Caco-2 (cell line): ENCODE measurements at regions not wholly inside any gene's neighbourhood (a gene's known extent, or its start where the extent isn't known, plus 50 kb on each side); places are given as distances from the start of the nearest gene placed in this dataset.

Source experiments
- BruUV-seq: library from RNA; stranded (reverse); fragments of 400-500 nt; replicated peaks from 2 replicates; lab custom pipeline; 2021; lab: Mats Ljungman, UMichigan
- CTCF ChIA-PET: fragments of 300-600 bp; sonication (Branson Sonifier 250); formaldehyde crosslinking; loops from one replicate; lab custom pipeline; 2022; ENCODE audit warnings: antibody characterized with exemption; lab: Charles Lee
- POLR2A ChIA-PET: fragments of 300-600 bp; sonication (Branson Sonifier 250); formaldehyde crosslinking; loops from one replicate; lab custom pipeline; 2022; ENCODE audit warnings: antibody characterized with exemption; lab: Charles Lee
- DNase-seq, 2 experiments: peaks; one replicate each; pipeline versions ENCODE4 v3.0.0 to v3.0.0-alpha.2; 2020 to 2022
- H3K27me3 ChIP-seq: replicated peaks from 2 replicates; pipeline ENCODE4 v1.6.0; 2011; ENCODE audit warnings: low read length; ENCODE audit not compliant: control insufficient read depth, insufficient read depth
- H3K36me3 ChIP-seq: 2 replicates; pipeline ENCODE4 v1.5.1; 2011; ENCODE audit warnings: low read length; ENCODE audit not compliant: control insufficient read depth, insufficient read depth
- H3K4me1 ChIP-seq: fragments of 250-450 bp; sonication (Bioruptor Pico); 2 replicates; pipeline ENCODE4 v1.5.1; 2020; ENCODE audit warnings: mild to moderate bottlenecking
- H3K4me3 ChIP-seq: 2 replicates; pipeline ENCODE4 v1.5.1; 2011; ENCODE audit warnings: low read depth, mild to moderate bottlenecking, control low read depth, low read length
- H3K9me3 ChIP-seq: fragments of 250-450 bp; sonication (Bioruptor Pico); 2 replicates; pipeline ENCODE4 v1.5.1; 2020; ENCODE audit warnings: mild to moderate bottlenecking, moderate library complexity
- H3K27ac Mint-ChIP-seq: one replicate; pipeline ENCODE4 v1.8.0; 2022; ENCODE audit warnings: mixed read lengths; ENCODE audit not compliant: unreplicated experiment
- H3K27me3 Mint-ChIP-seq: one replicate; pipeline ENCODE4 v1.8.0; 2022; ENCODE audit warnings: mixed read lengths; ENCODE audit not compliant: insufficient read depth, unreplicated experiment
- H3K36me3 Mint-ChIP-seq: one replicate; pipeline ENCODE4 v1.8.0; 2022; ENCODE audit warnings: mild to moderate bottlenecking, mixed read lengths; ENCODE audit not compliant: insufficient read depth, unreplicated experiment
- H3K4me1 Mint-ChIP-seq: one replicate; pipeline ENCODE4 v1.8.0; 2022; ENCODE audit warnings: low read depth, mixed read lengths; ENCODE audit not compliant: unreplicated experiment
- H3K4me3 Mint-ChIP-seq: one replicate; pipeline ENCODE4 v1.8.0; 2022; ENCODE audit warnings: mild to moderate bottlenecking, moderate library complexity, mixed read lengths; ENCODE audit not compliant: unreplicated experiment
- H3K9me3 Mint-ChIP-seq: one replicate; pipeline ENCODE4 v1.8.0; 2022; ENCODE audit warnings: mixed read lengths; ENCODE audit not compliant: unreplicated experiment
- CTCF ChIP-seq, 2 experiments: fragments of 200-600 bp in 1 of 2; IDR thresholded peaks; 1 replicate in 1 of 2; 2 replicates in 1 of 2; pipeline versions ENCODE4 v1.5.1 to v1.8.0; 2011 to 2022; ENCODE audit warnings: antibody characterized with exemption in 1 of 2, control low read depth in 1 of 2, inconsistent platforms in 1 of 2, low read depth in 1 of 2, low read length in 1 of 2, mild to moderate bottlenecking in 1 of 2, moderate library complexity in 1 of 2; ENCODE audit not compliant: insufficient read depth in 1 of 2, severe bottlenecking in 1 of 2, unreplicated experiment in 1 of 2
- intact Hi-C: fragments of 100-400 bp; cut with micrococcal nuclease; formaldehyde crosslinking; loops from one replicate; pipeline ENCODE4 v1.10.0; 2022; ENCODE audit not compliant: unreplicated experiment

DNA sequence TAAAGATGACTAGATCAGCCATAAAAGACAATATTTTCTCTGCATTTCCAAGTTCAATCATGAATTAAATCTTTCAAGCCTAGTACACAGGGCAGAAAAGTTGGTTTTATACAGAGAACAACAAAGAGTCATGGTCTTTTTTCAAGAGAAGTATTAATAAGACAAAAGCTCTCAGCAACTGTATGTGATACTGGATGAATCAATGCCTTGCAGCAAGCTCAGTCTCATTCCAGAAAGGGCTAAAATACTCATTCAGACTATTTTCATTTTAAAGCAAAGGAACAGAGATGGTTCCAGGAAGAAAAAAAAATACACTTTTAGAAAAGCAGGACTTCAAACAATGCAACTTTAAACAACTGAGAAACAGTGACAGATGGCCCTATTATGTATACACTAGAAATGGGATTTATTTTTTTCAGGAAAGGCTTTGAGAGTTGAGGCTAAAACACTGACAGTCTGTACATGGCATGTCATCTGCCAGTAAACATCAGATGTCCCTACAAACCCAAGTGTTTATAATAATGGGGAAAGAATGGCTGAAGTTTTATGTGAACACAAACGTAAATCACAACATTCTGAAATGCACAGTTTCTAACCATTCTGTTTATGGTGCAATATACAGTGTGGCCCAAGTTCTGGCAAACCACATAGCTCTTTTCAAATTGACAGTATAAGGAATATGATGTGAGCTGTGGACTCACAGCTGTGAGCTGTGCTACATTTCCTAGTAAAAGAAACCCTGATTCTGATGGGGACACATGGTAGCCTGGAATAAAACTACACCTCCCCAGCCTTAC is 114.3 kb upstream of the DST start:
- Histone ChIP-seq H3K36me3 (no peaks in the 10 kb centered on the region), H3K9me3 (no peaks in the 10 kb centered on the region), H3K27me3 (no peaks in the 10 kb centered on the region), H3K4me3 (no peak overlapping the region), H3K4me1 (peaks cover 38% of the 10 kb centered on the region)
- POLR2A ChIA-PET, result no interaction called here
- CTCF ChIA-PET, result interaction anchor here (0.6 to 2.0 kb wide), 6 partner anchors 44 to 119 kb away, joined by 3 to 7 read pairs (median 4); no protein-coding TSS in a partner anchor
- intact Hi-C loops, result loop anchor here (1.0 kb wide), 2 partner anchors 48 to 120 kb away; no protein-coding TSS in a partner anchor
- no TSS peak for BruUV-seq
- TF ChIP-seq CTCF (IDR thresholded peaks at IDR 0.05; ENCODE audit: insufficient read depth in 1 of 2, low read depth in 1 of 2, low read length in 1 of 2, severe bottlenecking in 1 of 2, unreplicated experiment in 1 of 2), result no peak
- Mint-ChIP-seq H3K36me3 (no peaks in the 10 kb centered on the region), H3K9me3 (no peaks in the 10 kb centered on the region), H3K4me3 (no peak overlapping the region), H3K27ac (no peak overlapping the region), H3K4me1 (peaks cover 26% of the 10 kb centered on the region), H3K27me3 (no peaks in the 10 kb centered on the region)
- no peak for DNase-seq

DNA sequence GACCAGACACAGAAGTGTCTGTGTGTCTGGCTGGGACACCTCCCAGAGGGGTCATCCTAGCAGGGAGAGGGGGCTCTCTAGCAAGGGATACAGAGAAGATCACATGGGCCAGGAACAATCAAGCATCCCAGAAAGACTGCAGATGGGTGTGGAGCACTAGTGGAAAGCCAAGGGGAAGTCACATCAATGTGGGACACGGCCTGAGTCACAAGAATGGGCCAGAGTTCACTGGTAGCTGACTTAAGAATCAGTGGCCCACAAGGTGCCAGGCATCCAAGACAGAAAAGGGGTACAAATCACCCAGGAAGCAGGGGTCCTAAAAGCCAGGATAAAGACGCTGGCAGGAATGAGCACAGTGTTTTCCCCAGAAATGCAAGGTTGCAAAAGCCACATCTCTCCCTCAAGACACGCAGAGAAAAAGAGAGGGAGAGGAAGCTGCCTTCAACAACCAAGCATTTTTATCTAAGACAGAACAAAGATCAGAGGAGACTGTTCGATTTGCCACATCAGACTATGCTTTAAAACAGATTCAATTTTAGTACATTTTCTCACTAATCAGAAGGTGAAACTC is 113.6 kb upstream of the DST start:
- H3K4me1 Mint-ChIP-seq, result peaks cover 33% of the 10 kb centered on the region
- CTCF ChIA-PET, result interaction anchor here (2.0 kb wide), 1 partner anchor 46 kb away, joined by 7 read pairs; no protein-coding TSS in a partner anchor

More for the DNA sequence above, 113.6 kb upstream of the DST start:
- H3K27ac Mint-ChIP-seq, result peak overlapping the region; percentile 39
- no peak overlapping the region for H3K4me3 Mint-ChIP-seq
- DNase-seq, result no peak
- H3K27me3 ChIP-seq, result no peaks in the 10 kb centered on the region
- H3K9me3 Mint-ChIP-seq, result no peaks in the 10 kb centered on the region
- POLR2A ChIA-PET, result no interaction called here
- TF ChIP-seq CTCF (IDR thresholded peaks at IDR 0.05; ENCODE audit: insufficient read depth in 1 of 2, low read depth in 1 of 2, low read length in 1 of 2, severe bottlenecking in 1 of 2, unreplicated experiment in 1 of 2), result no peak
- intact Hi-C loops, result no loop called here
- no peaks in the 10 kb centered on the region for H3K36me3 ChIP-seq
- H3K4me1 ChIP-seq, result peaks cover 41% of the 10 kb centered on the region
- no TSS peak for BruUV-seq
- no peaks in the 10 kb centered on the region for H3K36me3 Mint-ChIP-seq
- no peak overlapping the region for H3K4me3 ChIP-seq
- no peaks in the 10 kb centered on the region for H3K27me3 Mint-ChIP-seq
- H3K9me3 ChIP-seq, result no peaks in the 10 kb centered on the region
